SK-N-SH (cell line): ENCODE measurements at regions not wholly inside any gene's neighbourhood (a gene's known extent, or its start where the extent isn't known, plus 50 kb on each side); places are given as distances from the start of the nearest gene placed in this dataset.

Experiments used
- CTCF ChIA-PET: fragments of 300-600, 350-600 bp; formaldehyde crosslinking; extraction: SDS; loops from one replicate; lab custom pipeline; 2021; lab: Yijun Ruan, JAX
- POLR2A ChIA-PET: fragments of 350-600 bp; sonication (Branson Sonifier 250); formaldehyde crosslinking; extraction: SDS; loops from one replicate; lab custom pipeline; 2020; ENCODE audit warnings: antibody characterized with exemption, inconsistent platforms; lab: Yijun Ruan, JAX
- DNase-seq: peaks from one replicate; pipeline ENCODE4 v3.0.0; 2012
- H2AFZ ChIP-seq: fragments of 200-600 bp; sonication (generic); 2 replicates; pipeline ENCODE4 v1.8.1; 2016; ENCODE audit warnings: antibody characterized with exemption, mild to moderate bottlenecking, low read depth
- H3F3A ChIP-seq: fragments of 200-600 bp; sonication (generic); replicated peaks from 2 replicates; pipeline ENCODE3; 2016; ENCODE audit warnings: antibody characterized with exemption, mild to moderate bottlenecking; ENCODE audit not compliant: insufficient read depth
- H3K27ac ChIP-seq, 2 experiments: fragments of 200-500 bp in 1 of 2; fragments of 200-600 bp in 1 of 2; sonication (Bioruptor generic) in 1 of 2; sonication (generic), shearing (Covaris generic) in 1 of 2; 2 replicates each; pipeline versions ENCODE4 v1.5.1 to v1.6.1; 2014 to 2016; ENCODE audit warnings: low read depth in 2 of 2, inconsistent platforms in 1 of 2, low read length in 1 of 2, mild to moderate bottlenecking in 1 of 2, mixed read lengths in 1 of 2
- H3K27me3 ChIP-seq: fragments of 200-600 bp; sonication (generic), shearing (Covaris generic); 2 replicates; pipeline ENCODE4 v1.6.1; 2016; ENCODE audit warnings: mixed run types; ENCODE audit not compliant: insufficient read depth
- H3K36me3 ChIP-seq, 2 experiments: fragments of 200-500 bp in 1 of 2; fragments of 200-600 bp in 1 of 2; sonication (Bioruptor generic) in 1 of 2; sonication (generic) in 1 of 2; replicated peaks in 1 of 2; 2 replicates each; pipeline versions ENCODE3 to v1.5.1; 2014 to 2016; ENCODE audit warnings: low read length in 1 of 2, mild to moderate bottlenecking in 1 of 2; ENCODE audit not compliant: insufficient read depth in 2 of 2, control insufficient read depth in 1 of 2
- H3K4me1 ChIP-seq, 2 experiments: fragments of 200-500 bp in 1 of 2; fragments of 200-600 bp in 1 of 2; sonication (Bioruptor generic) in 1 of 2; sonication (generic), shearing (Covaris generic) in 1 of 2; 2 replicates each; pipeline versions ENCODE4 v1.5.1 to v1.6.1; 2014 to 2016; ENCODE audit warnings: low read depth in 1 of 2, low read length in 1 of 2, mixed run types in 1 of 2; ENCODE audit not compliant: insufficient read depth in 2 of 2, control insufficient read depth in 1 of 2
- H3K4me2 ChIP-seq: fragments of 200-600 bp; sonication (generic), shearing (Covaris generic); 2 replicates; pipeline ENCODE4 v1.6.1; 2017; ENCODE audit warnings: mixed run types
- H3K4me3 ChIP-seq, 2 experiments: fragments of 200-500 bp in 1 of 2; fragments of 200-600 bp in 1 of 2; sonication (Bioruptor generic) in 1 of 2; sonication (generic), shearing (Covaris generic) in 1 of 2; 2 replicates each; pipeline versions ENCODE4 v1.5.1 to v1.8.1; 2014 to 2016; ENCODE audit warnings: low read depth in 2 of 2, inconsistent platforms in 1 of 2, low read length in 1 of 2, mild to moderate bottlenecking in 1 of 2, mixed read lengths in 1 of 2, moderate library complexity in 1 of 2
- H3K79me2 ChIP-seq: fragments of 200-600 bp; sonication (generic); 2 replicates; pipeline ENCODE4 v1.8.1; 2017; ENCODE audit warnings: mild to moderate bottlenecking; ENCODE audit not compliant: insufficient read depth
- H3K9ac ChIP-seq: fragments of 200-600 bp; sonication (generic); 2 replicates; pipeline ENCODE4 v1.6.1; 2017; ENCODE audit warnings: mixed run types
- H3K9me2 ChIP-seq: fragments of 200-600 bp; sonication (generic); 2 replicates; pipeline ENCODE4 v1.6.1; 2017; ENCODE audit warnings: mixed run types
- H3K9me3 ChIP-seq: fragments of 200-600 bp; sonication (generic); 2 replicates; pipeline ENCODE4 v1.6.1; 2017; ENCODE audit warnings: mixed run types, mild to moderate bottlenecking, moderate library complexity
- H4K20me1 ChIP-seq: fragments of 200-600 bp; sonication (generic); 2 replicates; pipeline ENCODE4 v1.6.1; 2017; ENCODE audit warnings: mild to moderate bottlenecking, mixed run types; ENCODE audit not compliant: insufficient read depth
- CHD2 ChIP-seq: fragments of 150-350 bp; IDR thresholded peaks from 2 replicates; pipeline ENCODE4 v1.6.1; 2018; ENCODE audit warnings: low read length; ENCODE audit not compliant: partially characterized antibody
- EP300 ChIP-seq, 2 experiments: IDR thresholded peaks; 2 replicates each; pipeline versions ENCODE4 v1.4.0 to v1.6.1; 2012; ENCODE audit warnings: borderline replicate concordance in 1 of 2, low read depth in 1 of 2, low read length in 1 of 2
- EZH2phosphoT487 ChIP-seq: fragments of 200-600 bp; sonication (generic); IDR thresholded peaks from 2 replicates; pipeline ENCODE4 v1.6.1; 2017; ENCODE audit warnings: low read depth, mixed run types, mild to moderate bottlenecking, antibody characterized with exemption, moderate library complexity, borderline replicate concordance
- FOXJ3 ChIP-seq: sonication (generic); formaldehyde crosslinking; IDR thresholded peaks from 2 replicates; pipeline ENCODE4 v1.5.1; 2020; ENCODE audit warnings: mild to moderate bottlenecking, missing genetic modification reagents
- GABPA ChIP-seq: IDR thresholded peaks from 2 replicates; pipeline ENCODE4 v1.4.0; 2012; ENCODE audit warnings: low read depth, mild to moderate bottlenecking
- MAX ChIP-seq: IDR thresholded peaks from 2 replicates; pipeline ENCODE4 v1.4.0; 2012; ENCODE audit warnings: low read depth
- MXI1 ChIP-seq: IDR thresholded peaks from 2 replicates; pipeline ENCODE4 v1.6.1; 2012; ENCODE audit warnings: mild to moderate bottlenecking, low read depth, low read length, improper control_type of control experiment
- NFIC ChIP-seq: IDR thresholded peaks from 2 replicates; pipeline ENCODE4 v1.4.0; 2012; ENCODE audit warnings: borderline replicate concordance
- PBX3 ChIP-seq: IDR thresholded peaks from 2 replicates; pipeline ENCODE4; 2012
- POLR2AphosphoS5 ChIP-seq: IDR thresholded peaks from 2 replicates; pipeline ENCODE4 v1.6.1; 2012; ENCODE audit warnings: low read depth, low read length
- RCOR1 ChIP-seq: fragments of 150-350 bp; IDR thresholded peaks from 2 replicates; pipeline ENCODE4 v1.6.1; 2017; ENCODE audit warnings: antibody characterized with exemption, low read length
- REST ChIP-seq: IDR thresholded peaks from 2 replicates; pipeline ENCODE4 v1.6.1; 2012; ENCODE audit warnings: mild to moderate bottlenecking, low read depth, low read length, moderate library complexity
- SIN3A ChIP-seq: IDR thresholded peaks from 2 replicates; pipeline ENCODE4 v1.6.1; 2012; ENCODE audit warnings: low read depth, mild to moderate bottlenecking, low read length, moderate library complexity, borderline replicate concordance
- SMC3 ChIP-seq: IDR thresholded peaks from 2 replicates; pipeline ENCODE4 v1.6.1; 2012; ENCODE audit warnings: low read depth, low read length, improper control_type of control experiment
- TAF1 ChIP-seq: IDR thresholded peaks from 2 replicates; pipeline ENCODE4 v1.6.1; 2012; ENCODE audit warnings: low read depth, mild to moderate bottlenecking, low read length, moderate library complexity, borderline replicate concordance
- TCF12 ChIP-seq: IDR thresholded peaks from 2 replicates; pipeline ENCODE4 v1.4.0; 2012
- TEAD4 ChIP-seq: IDR thresholded peaks from 2 replicates; pipeline ENCODE4 v1.4.0; 2012; ENCODE audit warnings: mild to moderate bottlenecking, borderline replicate concordance; ENCODE audit not compliant: insufficient read depth
- USF1 ChIP-seq: IDR thresholded peaks from 2 replicates; pipeline ENCODE4 v1.4.0; 2012; ENCODE audit warnings: low read depth, borderline replicate concordance
- USF2 ChIP-seq: fragments of 150-350 bp; IDR thresholded peaks from 2 replicates; pipeline ENCODE4 v1.6.1; 2017; ENCODE audit warnings: antibody characterized with exemption, low read length, low read depth, borderline replicate concordance
- YY1 ChIP-seq: IDR thresholded peaks from 2 replicates; pipeline ENCODE4 v1.4.0; 2012; ENCODE audit warnings: low read depth, mild to moderate bottlenecking
- ZBTB33 ChIP-seq: IDR thresholded peaks from 2 replicates; pipeline ENCODE4 v1.4.0; 2012; ENCODE audit warnings: low read depth, borderline replicate concordance
- WGBS: methylation state at CpG from one replicate; pipeline ENCODE4 v1.1.6; 2017; ENCODE audit warnings: low lambda C conversion rate; 5-methylcytosine and 5-hydroxymethylcytosine counted together

GRCh38 chr7:85529831-85530230, 343.0 kb upstream of the SEMA3D start (continued):
- no peak for TF ChIP-seq REST
- TF ChIP-seq TCF12: peak; percentile 70
- TF ChIP-seq SIN3A: no peak
- no peak for TF ChIP-seq POLR2AphosphoS5
- TF ChIP-seq TEAD4: 0 out of 2 replicates have a peak, but pooled peaks have one; percentile 34
- no peak for TF ChIP-seq RCOR1
- TF ChIP-seq USF1: no peak
- TF ChIP-seq CHD2: no peak
- TF ChIP-seq MAX: peak; percentile 31; the same call in 1 of the 2 replicates
- TF ChIP-seq EZH2phosphoT487: no peak
- no peak for TF ChIP-seq FOXJ3 (CRISPR knock-in tag)
- peak; percentile 62 for TF ChIP-seq NFIC
- peak in 1 of 2 experiments; percentile 68; a peak in 1 of 4 replicates for TF ChIP-seq EP300 (IDR thresholded peaks at IDR 0.05; ENCODE audit: borderline replicate concordance in 1 of 2, low read depth in 1 of 2, low read length in 1 of 2)
- no peak for TF ChIP-seq SMC3

- ChIA-PET POLR2A (no interaction called here), CTCF (interaction anchor here (1.3 to 2.2 kb wide), 2 partner anchors 22 to 25 kb away, joined by 3 to 8 read pairs; no protein-coding TSS in a partner anchor)
- no peak for DNase-seq
- TF ChIP-seq YY1: no peak
- no peak for TF ChIP-seq SMC3
- no peak for TF ChIP-seq USF1
- TF ChIP-seq MAX: no peak
- TF ChIP-seq NFIC: no peak
- no peak for TF ChIP-seq USF2
- no peak for TF ChIP-seq GABPA
- no peak for TF ChIP-seq ZBTB33
- TF ChIP-seq MXI1: no peak
- TF ChIP-seq PBX3: no peak
- no peak for TF ChIP-seq FOXJ3 (CRISPR knock-in tag)
- TF ChIP-seq EZH2phosphoT487: no peak
- no peak for TF ChIP-seq TAF1
Observed at GRCh38 chr7:85529201-85529600, 342.3 kb upstream of the SEMA3D start.

More at GRCh38 chr7:85529201-85529600, 342.3 kb upstream of the SEMA3D start:
- Histone ChIP-seq H3K27ac (peak overlapping the region in 1 of 2 experiments; percentile 23; a peak in 2 of 4 replicates), H3K36me3 (no peaks in the 10 kb centered on the region), H3K4me1 (peaks cover 3 to 15% of the 10 kb centered on the region in 2 experiments; a peak in 3 of 4 replicates), H3K79me2 (no peaks in the 10 kb centered on the region), H3K9me2 (no peaks in the 10 kb centered on the region), H3K9ac (no peak overlapping the region), H3K4me2 (0 out of 2 replicates have a peak overlapping the region, but pooled peaks have one; percentile 4), H2AFZ (no peak overlapping the region; the same call in 1 of the 2 replicates), H3K27me3 (no peaks in the 10 kb centered on the region), H3K4me3 (no peak overlapping the region), H4K20me1 (no peaks in the 10 kb centered on the region), H3F3A (peaks cover 10% of the 10 kb centered on the region), H3K9me3 (no peaks in the 10 kb centered on the region)
- WGBS: 73% methylated on average over 3 of the region's 3 CpGs
